SK-N-SH (cell line): ENCODE measurements at regions not wholly inside any gene's neighbourhood (a gene's known extent, or its start where the extent isn't known, plus 50 kb on each side); places are given as distances from the start of the nearest gene placed in this dataset.

Experiments
- CTCF ChIA-PET: fragments of 300-600, 350-600 bp; formaldehyde crosslinking; extraction: SDS; loops from one replicate; lab custom pipeline; 2021; lab: Yijun Ruan, JAX
- POLR2A ChIA-PET: fragments of 350-600 bp; sonication (Branson Sonifier 250); formaldehyde crosslinking; extraction: SDS; loops from one replicate; lab custom pipeline; 2020; ENCODE audit warnings: antibody characterized with exemption, inconsistent platforms; lab: Yijun Ruan, JAX
- DNase-seq: peaks from one replicate; pipeline ENCODE4 v3.0.0; 2012
- H2AFZ ChIP-seq: fragments of 200-600 bp; sonication (generic); 2 replicates; pipeline ENCODE4 v1.8.1; 2016; ENCODE audit warnings: antibody characterized with exemption, mild to moderate bottlenecking, low read depth
- H3F3A ChIP-seq: fragments of 200-600 bp; sonication (generic); replicated peaks from 2 replicates; pipeline ENCODE3; 2016; ENCODE audit warnings: antibody characterized with exemption, mild to moderate bottlenecking; ENCODE audit not compliant: insufficient read depth
- H3K27ac ChIP-seq, 2 experiments: fragments of 200-500 bp in 1 of 2; fragments of 200-600 bp in 1 of 2; sonication (Bioruptor generic) in 1 of 2; sonication (generic), shearing (Covaris generic) in 1 of 2; 2 replicates each; pipeline versions ENCODE4 v1.5.1 to v1.6.1; 2014 to 2016; ENCODE audit warnings: low read depth in 2 of 2, inconsistent platforms in 1 of 2, low read length in 1 of 2, mild to moderate bottlenecking in 1 of 2, mixed read lengths in 1 of 2
- H3K27me3 ChIP-seq: fragments of 200-600 bp; sonication (generic), shearing (Covaris generic); 2 replicates; pipeline ENCODE4 v1.6.1; 2016; ENCODE audit warnings: mixed run types; ENCODE audit not compliant: insufficient read depth
- H3K36me3 ChIP-seq, 2 experiments: fragments of 200-500 bp in 1 of 2; fragments of 200-600 bp in 1 of 2; sonication (Bioruptor generic) in 1 of 2; sonication (generic) in 1 of 2; replicated peaks in 1 of 2; 2 replicates each; pipeline versions ENCODE3 to v1.5.1; 2014 to 2016; ENCODE audit warnings: low read length in 1 of 2, mild to moderate bottlenecking in 1 of 2; ENCODE audit not compliant: insufficient read depth in 2 of 2, control insufficient read depth in 1 of 2
- H3K4me1 ChIP-seq, 2 experiments: fragments of 200-500 bp in 1 of 2; fragments of 200-600 bp in 1 of 2; sonication (Bioruptor generic) in 1 of 2; sonication (generic), shearing (Covaris generic) in 1 of 2; 2 replicates each; pipeline versions ENCODE4 v1.5.1 to v1.6.1; 2014 to 2016; ENCODE audit warnings: low read depth in 1 of 2, low read length in 1 of 2, mixed run types in 1 of 2; ENCODE audit not compliant: insufficient read depth in 2 of 2, control insufficient read depth in 1 of 2
- H3K4me2 ChIP-seq: fragments of 200-600 bp; sonication (generic), shearing (Covaris generic); 2 replicates; pipeline ENCODE4 v1.6.1; 2017; ENCODE audit warnings: mixed run types
- H3K4me3 ChIP-seq, 2 experiments: fragments of 200-500 bp in 1 of 2; fragments of 200-600 bp in 1 of 2; sonication (Bioruptor generic) in 1 of 2; sonication (generic), shearing (Covaris generic) in 1 of 2; 2 replicates each; pipeline versions ENCODE4 v1.5.1 to v1.8.1; 2014 to 2016; ENCODE audit warnings: low read depth in 2 of 2, inconsistent platforms in 1 of 2, low read length in 1 of 2, mild to moderate bottlenecking in 1 of 2, mixed read lengths in 1 of 2, moderate library complexity in 1 of 2
- H3K79me2 ChIP-seq: fragments of 200-600 bp; sonication (generic); 2 replicates; pipeline ENCODE4 v1.8.1; 2017; ENCODE audit warnings: mild to moderate bottlenecking; ENCODE audit not compliant: insufficient read depth
- H3K9ac ChIP-seq: fragments of 200-600 bp; sonication (generic); 2 replicates; pipeline ENCODE4 v1.6.1; 2017; ENCODE audit warnings: mixed run types
- H3K9me2 ChIP-seq: fragments of 200-600 bp; sonication (generic); 2 replicates; pipeline ENCODE4 v1.6.1; 2017; ENCODE audit warnings: mixed run types
- H3K9me3 ChIP-seq: fragments of 200-600 bp; sonication (generic); 2 replicates; pipeline ENCODE4 v1.6.1; 2017; ENCODE audit warnings: mixed run types, mild to moderate bottlenecking, moderate library complexity
- H4K20me1 ChIP-seq: fragments of 200-600 bp; sonication (generic); 2 replicates; pipeline ENCODE4 v1.6.1; 2017; ENCODE audit warnings: mild to moderate bottlenecking, mixed run types; ENCODE audit not compliant: insufficient read depth
- CTCF ChIP-seq: fragments of 200-600 bp; sonication (generic); IDR thresholded peaks from 2 replicates; pipeline ENCODE4 v1.6.1; 2017; ENCODE audit warnings: antibody characterized with exemption, mild to moderate bottlenecking, moderate library complexity
- ELF1 ChIP-seq: IDR thresholded peaks from 2 replicates; pipeline ENCODE4 v1.4.0; 2012
- EZH2phosphoT487 ChIP-seq: fragments of 200-600 bp; sonication (generic); IDR thresholded peaks from 2 replicates; pipeline ENCODE4 v1.6.1; 2017; ENCODE audit warnings: low read depth, mixed run types, mild to moderate bottlenecking, antibody characterized with exemption, moderate library complexity, borderline replicate concordance
- FOXJ3 ChIP-seq: sonication (generic); formaldehyde crosslinking; IDR thresholded peaks from 2 replicates; pipeline ENCODE4 v1.5.1; 2020; ENCODE audit warnings: mild to moderate bottlenecking, missing genetic modification reagents
- FOXM1 ChIP-seq: IDR thresholded peaks from 2 replicates; pipeline ENCODE4 v1.4.0; 2012; ENCODE audit warnings: low read depth, mild to moderate bottlenecking
- JUND ChIP-seq: IDR thresholded peaks from 2 replicates; pipeline ENCODE4 v1.4.0; 2012
- MAX ChIP-seq: IDR thresholded peaks from 2 replicates; pipeline ENCODE4 v1.4.0; 2012; ENCODE audit warnings: low read depth
- MXI1 ChIP-seq: IDR thresholded peaks from 2 replicates; pipeline ENCODE4 v1.6.1; 2012; ENCODE audit warnings: mild to moderate bottlenecking, low read depth, low read length, improper control_type of control experiment
- NFIC ChIP-seq: IDR thresholded peaks from 2 replicates; pipeline ENCODE4 v1.4.0; 2012; ENCODE audit warnings: borderline replicate concordance
- RAD21 ChIP-seq: IDR thresholded peaks from 2 replicates; pipeline ENCODE4 v1.6.1; 2012; ENCODE audit warnings: mild to moderate bottlenecking, low read length
- RCOR1 ChIP-seq: fragments of 150-350 bp; IDR thresholded peaks from 2 replicates; pipeline ENCODE4 v1.6.1; 2017; ENCODE audit warnings: antibody characterized with exemption, low read length
- REST ChIP-seq: IDR thresholded peaks from 2 replicates; pipeline ENCODE4 v1.6.1; 2012; ENCODE audit warnings: mild to moderate bottlenecking, low read depth, low read length, moderate library complexity
- TAF1 ChIP-seq: IDR thresholded peaks from 2 replicates; pipeline ENCODE4 v1.6.1; 2012; ENCODE audit warnings: low read depth, mild to moderate bottlenecking, low read length, moderate library complexity, borderline replicate concordance
- ZBTB33 ChIP-seq: IDR thresholded peaks from 2 replicates; pipeline ENCODE4 v1.4.0; 2012; ENCODE audit warnings: low read depth, borderline replicate concordance
- WGBS: methylation state at CpG from one replicate; pipeline ENCODE4 v1.1.6; 2017; ENCODE audit warnings: low lambda C conversion rate; 5-methylcytosine and 5-hydroxymethylcytosine counted together
- TF ChIP-seq, protein P1 (sequence below): IDR thresholded peaks from 2 replicates; pipeline ENCODE4; 2012
- TF ChIP-seq, protein P2 (sequence below): IDR thresholded peaks from 2 replicates; pipeline ENCODE4 v1.4.0; 2012; ENCODE audit warnings: low read depth, borderline replicate concordance

- H3K9me3 ChIP-seq: no peaks in the 10 kb centered on the region; the same call in 1 of the 2 replicates
- H3K9me2 ChIP-seq: no peaks in the 10 kb centered on the region
- no peak overlapping the region for H3K4me3 ChIP-seq
- H3K79me2 ChIP-seq: no peaks in the 10 kb centered on the region
- no peaks in the 10 kb centered on the region for H3K36me3 ChIP-seq
- H2AFZ ChIP-seq: no peak overlapping the region
- H3F3A ChIP-seq: peaks cover 3% of the 10 kb centered on the region
- ChIA-PET CTCF (interaction anchor here (0.7 kb wide), 1 partner anchor 31 kb away, joined by 3 read pairs; no protein-coding TSS in a partner anchor), POLR2A (no interaction called here)
- H4K20me1 ChIP-seq: no peaks in the 10 kb centered on the region
- WGBS: 89% methylated on average over 6 of the region's 6 CpGs
- H3K4me1 ChIP-seq: no peaks in the 10 kb centered on the region
- DNase-seq: no peak
- TF ChIP-seq RCOR1 (no peak), ZBTB33 (no peak), FOXM1 (no peak), EZH2phosphoT487 (no peak), MXI1 (no peak), CTCF (no peak)
- TF ChIP-seq, all 33 proteins: peak for 0
- Histone ChIP-seq H3K9ac (no peak overlapping the region), H3K27ac (no peak overlapping the region), H3K27me3 (no peaks in the 10 kb centered on the region), H3K4me2 (no peak overlapping the region)
Measured at GRCh38 chr6:111959766-111960165, 86.5 kb upstream of the FYN start.

- no peak overlapping the region for H3K27ac ChIP-seq
- no peaks in the 10 kb centered on the region for H3K27me3 ChIP-seq
- no peaks in the 10 kb centered on the region for H3K79me2 ChIP-seq
- H4K20me1 ChIP-seq: no peaks in the 10 kb centered on the region
- H3K4me3 ChIP-seq: no peak overlapping the region
- H2AFZ ChIP-seq: no peak overlapping the region
- DNase-seq: no peak
- H3K9ac ChIP-seq: no peak overlapping the region
- ChIA-PET POLR2A (no interaction called here), CTCF (interaction anchor here (1.0 kb wide), 1 partner anchor 257 kb away, joined by 3 read pairs; no protein-coding TSS in a partner anchor)
- H3K36me3 ChIP-seq: no peaks in the 10 kb centered on the region
- H3K4me1 ChIP-seq: no peaks in the 10 kb centered on the region
- 73% methylated on average over 1 of the region's 1 CpG for WGBS
- H3K9me3 ChIP-seq: no peaks in the 10 kb centered on the region; the same call in 1 of the 2 replicates
- H3K4me2 ChIP-seq: no peak overlapping the region
- H3F3A ChIP-seq: peaks cover 3% of the 10 kb centered on the region
- H3K9me2 ChIP-seq: no peaks in the 10 kb centered on the region
- TF ChIP-seq, protein P1, sequence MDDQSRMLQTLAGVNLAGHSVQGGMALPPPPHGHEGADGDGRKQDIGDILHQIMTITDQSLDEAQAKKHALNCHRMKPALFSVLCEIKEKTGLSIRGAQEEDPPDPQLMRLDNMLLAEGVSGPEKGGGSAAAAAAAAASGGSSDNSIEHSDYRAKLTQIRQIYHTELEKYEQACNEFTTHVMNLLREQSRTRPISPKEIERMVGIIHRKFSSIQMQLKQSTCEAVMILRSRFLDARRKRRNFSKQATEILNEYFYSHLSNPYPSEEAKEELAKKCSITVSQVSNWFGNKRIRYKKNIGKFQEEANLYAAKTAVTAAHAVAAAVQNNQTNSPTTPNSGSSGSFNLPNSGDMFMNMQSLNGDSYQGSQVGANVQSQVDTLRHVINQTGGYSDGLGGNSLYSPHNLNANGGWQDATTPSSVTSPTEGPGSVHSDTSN: no peak
- no peak for TF ChIP-seq REST
- TF ChIP-seq ZBTB33: no peak
- no peak for TF ChIP-seq JUND
- TF ChIP-seq ELF1: no peak
- TF ChIP-seq, protein P2, sequence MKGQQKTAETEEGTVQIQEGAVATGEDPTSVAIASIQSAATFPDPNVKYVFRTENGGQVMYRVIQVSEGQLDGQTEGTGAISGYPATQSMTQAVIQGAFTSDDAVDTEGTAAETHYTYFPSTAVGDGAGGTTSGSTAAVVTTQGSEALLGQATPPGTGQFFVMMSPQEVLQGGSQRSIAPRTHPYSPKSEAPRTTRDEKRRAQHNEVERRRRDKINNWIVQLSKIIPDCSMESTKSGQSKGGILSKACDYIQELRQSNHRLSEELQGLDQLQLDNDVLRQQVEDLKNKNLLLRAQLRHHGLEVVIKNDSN: no peak
- TF ChIP-seq TAF1: no peak
- no peak for TF ChIP-seq MXI1
- no peak for TF ChIP-seq RAD21
- no peak for TF ChIP-seq NFIC
- TF ChIP-seq MAX: no peak
- TF ChIP-seq FOXJ3 (CRISPR knock-in tag): no peak
Measured at GRCh38 chr6:111967131-111967530, 86.8 kb upstream of the CCN6 start.
